SU-DHL-6 (cell line): ENCODE measurements at regions not wholly inside any gene's neighbourhood (a gene's known extent, or its start where the extent isn't known, plus 50 kb on each side); places are given as distances from the start of the nearest gene placed in this dataset.

Experiments
- EZH2phosphoT487 ChIP-seq: fragments of 200-600 bp; sonication (generic), shearing (Covaris generic); conservative IDR thresholded peaks from 2 replicates; pipeline ENCODE4 v1.6.1; 2018; ENCODE audit warnings: mild to moderate bottlenecking, antibody characterized with exemption, low read length, moderate library complexity, mixed read lengths
- TF ChIP-seq, protein P1 (sequence below): fragments of 200-600 bp; sonication (generic); IDR thresholded peaks from one replicate; pipeline ENCODE4 v1.5.1; 2017; ENCODE audit warnings: antibody characterized with exemption, mild to moderate bottlenecking, low read length, moderate library complexity; ENCODE audit not compliant: insufficient read depth, poor library complexity, severe bottlenecking

DNA sequence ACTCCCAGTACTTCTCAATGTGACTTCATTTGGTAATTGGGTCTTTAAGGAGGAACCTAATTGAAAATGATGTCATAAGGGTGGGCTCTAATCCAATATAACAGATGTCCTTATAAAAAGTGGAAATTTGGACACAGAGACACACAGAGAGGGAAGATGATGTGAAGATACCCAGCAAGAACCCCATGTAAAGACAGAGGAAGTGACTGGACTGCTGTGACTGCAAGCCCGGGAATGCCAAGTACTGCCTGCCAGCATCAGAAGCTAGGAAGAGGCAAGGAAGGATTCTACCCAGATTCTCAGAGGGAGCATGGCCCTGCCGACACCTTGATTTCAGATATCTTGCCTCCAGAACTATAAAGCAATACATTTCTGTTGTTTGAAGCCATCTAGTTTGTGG, 239.3 kb downstream of the KCTD12 start:
- TF ChIP-seq, protein P1, sequence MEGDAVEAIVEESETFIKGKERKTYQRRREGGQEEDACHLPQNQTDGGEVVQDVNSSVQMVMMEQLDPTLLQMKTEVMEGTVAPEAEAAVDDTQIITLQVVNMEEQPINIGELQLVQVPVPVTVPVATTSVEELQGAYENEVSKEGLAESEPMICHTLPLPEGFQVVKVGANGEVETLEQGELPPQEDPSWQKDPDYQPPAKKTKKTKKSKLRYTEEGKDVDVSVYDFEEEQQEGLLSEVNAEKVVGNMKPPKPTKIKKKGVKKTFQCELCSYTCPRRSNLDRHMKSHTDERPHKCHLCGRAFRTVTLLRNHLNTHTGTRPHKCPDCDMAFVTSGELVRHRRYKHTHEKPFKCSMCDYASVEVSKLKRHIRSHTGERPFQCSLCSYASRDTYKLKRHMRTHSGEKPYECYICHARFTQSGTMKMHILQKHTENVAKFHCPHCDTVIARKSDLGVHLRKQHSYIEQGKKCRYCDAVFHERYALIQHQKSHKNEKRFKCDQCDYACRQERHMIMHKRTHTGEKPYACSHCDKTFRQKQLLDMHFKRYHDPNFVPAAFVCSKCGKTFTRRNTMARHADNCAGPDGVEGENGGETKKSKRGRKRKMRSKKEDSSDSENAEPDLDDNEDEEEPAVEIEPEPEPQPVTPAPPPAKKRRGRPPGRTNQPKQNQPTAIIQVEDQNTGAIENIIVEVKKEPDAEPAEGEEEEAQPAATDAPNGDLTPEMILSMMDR: no peak
- no peak for TF ChIP-seq EZH2phosphoT487
